ENCODE measurements at regions not wholly inside any gene's neighbourhood (a gene's known extent, or its start where the extent isn't known, plus 50 kb on each side); places are given as distances from the start of the nearest gene placed in this dataset.

- TF ChIP-seq CTCF (IDR thresholded peaks at IDR 0.05), result no peak
- TF ChIP-seq POLR2AphosphoS5 (IDR thresholded peaks at IDR 0.05; ENCODE audit: low read depth, low read length), result no peak
Measured at GRCh38 chr12:4154672-4155225, 118.8 kb upstream of the CCND2 start.
